Mammary epithelial cell (primary cell): ENCODE measurements at regions not wholly inside any gene's neighbourhood (a gene's known extent, or its start where the extent isn't known, plus 50 kb on each side); places are given as distances from the start of the nearest gene placed in this dataset.

Source experiments
- EZH2 ChIP-seq: IDR thresholded peaks from 2 replicates; pipeline ENCODE4 v1.6.1; 2012; ENCODE audit warnings: low read length, inconsistent platforms, borderline replicate concordance
- TF ChIP-seq, protein P1 (sequence below), 2 donors: IDR thresholded peaks in 1 of 2; conservative IDR thresholded peaks in 1 of 2; 2 replicates each; pipeline ENCODE4 v1.5.1; 2011 to 2012; ENCODE audit warnings: inconsistent platforms in 2 of 2, low read length in 2 of 2, mild to moderate bottlenecking in 2 of 2, control low read depth in 1 of 2, low read depth in 1 of 2; ENCODE audit not compliant: insufficient read depth in 1 of 2; ENCODE audit errors: extremely low read depth in 1 of 2

GRCh38 chr1:59233444-59233843, 63.5 kb upstream of the FGGY start:
- TF ChIP-seq, protein P1, sequence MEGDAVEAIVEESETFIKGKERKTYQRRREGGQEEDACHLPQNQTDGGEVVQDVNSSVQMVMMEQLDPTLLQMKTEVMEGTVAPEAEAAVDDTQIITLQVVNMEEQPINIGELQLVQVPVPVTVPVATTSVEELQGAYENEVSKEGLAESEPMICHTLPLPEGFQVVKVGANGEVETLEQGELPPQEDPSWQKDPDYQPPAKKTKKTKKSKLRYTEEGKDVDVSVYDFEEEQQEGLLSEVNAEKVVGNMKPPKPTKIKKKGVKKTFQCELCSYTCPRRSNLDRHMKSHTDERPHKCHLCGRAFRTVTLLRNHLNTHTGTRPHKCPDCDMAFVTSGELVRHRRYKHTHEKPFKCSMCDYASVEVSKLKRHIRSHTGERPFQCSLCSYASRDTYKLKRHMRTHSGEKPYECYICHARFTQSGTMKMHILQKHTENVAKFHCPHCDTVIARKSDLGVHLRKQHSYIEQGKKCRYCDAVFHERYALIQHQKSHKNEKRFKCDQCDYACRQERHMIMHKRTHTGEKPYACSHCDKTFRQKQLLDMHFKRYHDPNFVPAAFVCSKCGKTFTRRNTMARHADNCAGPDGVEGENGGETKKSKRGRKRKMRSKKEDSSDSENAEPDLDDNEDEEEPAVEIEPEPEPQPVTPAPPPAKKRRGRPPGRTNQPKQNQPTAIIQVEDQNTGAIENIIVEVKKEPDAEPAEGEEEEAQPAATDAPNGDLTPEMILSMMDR (conservative IDR thresholded peaks at IDR 0.05 in 1 of 2, IDR thresholded peaks at IDR 0.05 in 1 of 2; ENCODE audit: extremely low read depth in 1 of 2, insufficient read depth in 1 of 2, low read depth in 1 of 2, low read length in 2 of 2) = no peak
- TF ChIP-seq EZH2 = no peak
